ENCODE measurements at regions not wholly inside any gene's neighbourhood (a gene's known extent, or its start where the extent isn't known, plus 50 kb on each side); places are given as distances from the start of the nearest gene placed in this dataset.
"Not testable (repeated sequence)": the region's sequence is repeated elsewhere in the genome, so short reads cannot be mapped to it uniquely, and the experiment has no call there.

- H3K4me1 ChIP-seq (ENCODE audit: control insufficient read depth, insufficient read depth, low read length, poor library complexity, severe bottlenecking); H3K9me3 ChIP-seq (ENCODE audit: control insufficient read depth, low read length); DNase-seq; H3K36me3 ChIP-seq (ENCODE audit: control insufficient read depth, insufficient read depth, low read length); H3K27me3 ChIP-seq (replicated peaks; ENCODE audit: control insufficient read depth, insufficient read depth, low read length, poor library complexity, severe bottlenecking); H3K4me3 ChIP-seq (ENCODE audit: insufficient read depth, low read depth, low read length, poor library complexity, severe bottlenecking); H3K27ac ChIP-seq (ENCODE audit: insufficient read depth, low read length, poor library complexity, severe bottlenecking): not testable (repeated sequence)
Measured at GRCh38 chr16:88185976-88186888, 196.5 kb upstream of the ZNF469 start.

GRCh38 chr16:88186889-88187870 is 195.6 kb upstream of the ZNF469 start:
- H3K4me1 ChIP-seq (ENCODE audit: control insufficient read depth, insufficient read depth, low read length, poor library complexity, severe bottlenecking); H3K4me3 ChIP-seq (ENCODE audit: insufficient read depth, low read depth, low read length, poor library complexity, severe bottlenecking); H3K36me3 ChIP-seq (ENCODE audit: control insufficient read depth, insufficient read depth, low read length); H3K27me3 ChIP-seq (replicated peaks; ENCODE audit: control insufficient read depth, insufficient read depth, low read length, poor library complexity, severe bottlenecking); DNase-seq; H3K9me3 ChIP-seq (ENCODE audit: control insufficient read depth, low read length); H3K27ac ChIP-seq (ENCODE audit: insufficient read depth, low read length, poor library complexity, severe bottlenecking): not testable (repeated sequence)

GRCh38 chr16:88188171-88188895 is 194.4 kb upstream of the ZNF469 start:
- not testable (repeated sequence) for H3K4me1 ChIP-seq (ENCODE audit: control insufficient read depth, insufficient read depth, low read length, poor library complexity, severe bottlenecking); H3K27me3 ChIP-seq (replicated peaks; ENCODE audit: control insufficient read depth, insufficient read depth, low read length, poor library complexity, severe bottlenecking); H3K36me3 ChIP-seq (ENCODE audit: control insufficient read depth, insufficient read depth, low read length); H3K9me3 ChIP-seq (ENCODE audit: control insufficient read depth, low read length); DNase-seq; H3K4me3 ChIP-seq (ENCODE audit: insufficient read depth, low read depth, low read length, poor library complexity, severe bottlenecking); H3K27ac ChIP-seq (ENCODE audit: insufficient read depth, low read length, poor library complexity, severe bottlenecking)

GRCh38 chr16:88190592-88191095 is 192.1 kb upstream of the ZNF469 start:
- not testable (repeated sequence) for H3K9me3 ChIP-seq (ENCODE audit: control insufficient read depth, low read length); H3K4me1 ChIP-seq (ENCODE audit: control insufficient read depth, insufficient read depth, low read length, poor library complexity, severe bottlenecking); H3K36me3 ChIP-seq (ENCODE audit: control insufficient read depth, insufficient read depth, low read length); H3K4me3 ChIP-seq (ENCODE audit: insufficient read depth, low read depth, low read length, poor library complexity, severe bottlenecking); DNase-seq; H3K27ac ChIP-seq (ENCODE audit: insufficient read depth, low read length, poor library complexity, severe bottlenecking); H3K27me3 ChIP-seq (replicated peaks; ENCODE audit: control insufficient read depth, insufficient read depth, low read length, poor library complexity, severe bottlenecking)

- not testable (repeated sequence) for H3K9me3 ChIP-seq (ENCODE audit: control insufficient read depth, low read length); H3K27ac ChIP-seq (ENCODE audit: insufficient read depth, low read length, poor library complexity, severe bottlenecking); H3K4me3 ChIP-seq (ENCODE audit: insufficient read depth, low read depth, low read length, poor library complexity, severe bottlenecking); H3K36me3 ChIP-seq (ENCODE audit: control insufficient read depth, insufficient read depth, low read length); H3K27me3 ChIP-seq (replicated peaks; ENCODE audit: control insufficient read depth, insufficient read depth, low read length, poor library complexity, severe bottlenecking); DNase-seq; H3K4me1 ChIP-seq (ENCODE audit: control insufficient read depth, insufficient read depth, low read length, poor library complexity, severe bottlenecking)
Measured at GRCh38 chr16:88191168-88191567, 191.6 kb upstream of the ZNF469 start.

GRCh38 chr16:88192601-88193000 is 190.2 kb upstream of the ZNF469 start:
- H3K27ac ChIP-seq (ENCODE audit: insufficient read depth, low read length, poor library complexity, severe bottlenecking): no peak overlapping the region
- H3K4me3 ChIP-seq (ENCODE audit: insufficient read depth, low read depth, low read length, poor library complexity, severe bottlenecking): no peak overlapping the region
- H3K36me3 ChIP-seq (ENCODE audit: control insufficient read depth, insufficient read depth, low read length): no peaks in the 10 kb centered on the region
- H3K9me3 ChIP-seq (ENCODE audit: control insufficient read depth, low read length): no peaks in the 10 kb centered on the region
- DNase-seq: no peak
- no peaks in the 10 kb centered on the region for H3K27me3 ChIP-seq (replicated peaks; ENCODE audit: control insufficient read depth, insufficient read depth, low read length, poor library complexity, severe bottlenecking)
- H3K4me1 ChIP-seq (ENCODE audit: control insufficient read depth, insufficient read depth, low read length, poor library complexity, severe bottlenecking): no peaks in the 10 kb centered on the region

- H3K4me1 ChIP-seq (ENCODE audit: control insufficient read depth, insufficient read depth, low read length, poor library complexity, severe bottlenecking); H3K27ac ChIP-seq (ENCODE audit: insufficient read depth, low read length, poor library complexity, severe bottlenecking); DNase-seq; H3K4me3 ChIP-seq (ENCODE audit: insufficient read depth, low read depth, low read length, poor library complexity, severe bottlenecking); H3K36me3 ChIP-seq (ENCODE audit: control insufficient read depth, insufficient read depth, low read length); H3K27me3 ChIP-seq (replicated peaks; ENCODE audit: control insufficient read depth, insufficient read depth, low read length, poor library complexity, severe bottlenecking); H3K9me3 ChIP-seq (ENCODE audit: control insufficient read depth, low read length): not testable (repeated sequence)
Measured at GRCh38 chr16:88193706-88194396, 188.9 kb upstream of the ZNF469 start.

GRCh38 chr16:88194397-88195268 is 188.1 kb upstream of the ZNF469 start:
- H3K9me3 ChIP-seq (ENCODE audit: control insufficient read depth, low read length): no peaks in the 10 kb centered on the region
- no peak overlapping the region for H3K27ac ChIP-seq (ENCODE audit: insufficient read depth, low read length, poor library complexity, severe bottlenecking)
- no peak for DNase-seq
- no peaks in the 10 kb centered on the region for H3K27me3 ChIP-seq (replicated peaks; ENCODE audit: control insufficient read depth, insufficient read depth, low read length, poor library complexity, severe bottlenecking)
- no peaks in the 10 kb centered on the region for H3K36me3 ChIP-seq (ENCODE audit: control insufficient read depth, insufficient read depth, low read length)
- no peaks in the 10 kb centered on the region for H3K4me1 ChIP-seq (ENCODE audit: control insufficient read depth, insufficient read depth, low read length, poor library complexity, severe bottlenecking)
- no peak overlapping the region for H3K4me3 ChIP-seq (ENCODE audit: insufficient read depth, low read depth, low read length, poor library complexity, severe bottlenecking)
